HG03097 (cell line): ENCODE measurements at regions not wholly inside any gene's neighbourhood (a gene's known extent, or its start where the extent isn't known, plus 50 kb on each side); places are given as distances from the start of the nearest gene placed in this dataset.

Experiments used
- ATAC-seq: cut with Tn5 transposase; IDR thresholded peaks from one replicate; pipeline ENCODE4 v1.9.1; 2021; ENCODE audit not compliant: unreplicated experiment, low FRiP score

GRCh38 chr6:140960566-140960965 lies 1172.2 kb upstream of the GJE1 start:
- ATAC-seq: no peak

- no peak for ATAC-seq
Measured at GRCh38 chr6:140957386-140957785, 1175.3 kb upstream of the GJE1 start.

GRCh38 chr6:140956571-140957369 lies 1176.0 kb upstream of the GJE1 start:
- ATAC-seq: no peak

DNA sequence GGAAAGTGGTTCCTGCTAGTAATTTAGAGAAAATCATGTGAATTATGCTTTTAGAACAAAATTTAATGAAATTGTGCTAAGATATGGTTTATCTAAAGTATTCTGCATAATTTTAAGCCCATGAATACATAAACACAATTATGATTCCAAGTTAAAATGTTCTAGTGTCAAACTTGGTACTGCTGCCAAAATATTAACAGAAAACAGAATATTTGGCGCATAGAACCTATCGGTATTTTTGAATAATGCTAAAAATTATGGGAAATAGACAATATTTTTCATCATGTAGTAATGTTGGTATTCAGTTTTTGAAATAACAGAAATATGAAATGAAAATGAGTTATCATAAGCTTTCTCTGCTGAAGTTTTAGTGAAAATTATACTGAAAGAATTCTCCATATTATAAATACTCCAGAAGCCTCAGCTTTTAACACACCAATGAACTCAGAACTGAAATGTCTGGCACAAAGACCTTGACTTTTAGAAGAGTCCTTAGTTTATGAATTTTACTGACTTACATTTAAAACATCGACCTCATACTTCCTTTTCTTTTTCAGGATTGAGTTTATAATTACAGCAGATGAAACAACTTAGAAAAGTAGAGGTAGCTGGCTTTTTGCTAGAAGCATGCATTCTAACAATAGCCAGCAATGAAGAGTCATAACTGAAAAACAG lies 1192.3 kb upstream of the GJE1 start:
- ATAC-seq: no peak

DNA sequence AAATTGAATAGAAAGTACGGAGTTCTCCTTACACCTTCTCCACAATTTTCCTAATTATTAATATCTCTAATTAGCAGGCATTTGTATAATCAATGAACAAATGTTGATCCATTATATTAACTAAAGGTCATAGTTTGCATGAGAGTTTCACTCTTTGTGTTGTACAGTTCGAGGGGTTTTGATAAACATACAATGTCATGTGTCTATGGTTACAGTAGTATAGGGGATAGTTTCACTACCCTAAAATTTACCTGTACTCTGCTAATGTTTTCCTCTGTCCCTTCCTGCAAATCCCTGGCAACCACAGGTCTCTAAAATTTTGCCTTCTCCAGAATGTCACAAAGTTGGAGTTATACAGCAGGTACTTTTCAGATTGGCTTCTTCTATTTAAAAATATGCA lies 1199.8 kb upstream of the GJE1 start:
- no peak for ATAC-seq

- no peak for ATAC-seq
Measured at GRCh38 chr6:140931581-140931980, 1201.1 kb upstream of the GJE1 start.

GRCh38 chr6:140929121-140929520 lies 1203.6 kb upstream of the GJE1 start:
- ATAC-seq: no peak

DNA sequence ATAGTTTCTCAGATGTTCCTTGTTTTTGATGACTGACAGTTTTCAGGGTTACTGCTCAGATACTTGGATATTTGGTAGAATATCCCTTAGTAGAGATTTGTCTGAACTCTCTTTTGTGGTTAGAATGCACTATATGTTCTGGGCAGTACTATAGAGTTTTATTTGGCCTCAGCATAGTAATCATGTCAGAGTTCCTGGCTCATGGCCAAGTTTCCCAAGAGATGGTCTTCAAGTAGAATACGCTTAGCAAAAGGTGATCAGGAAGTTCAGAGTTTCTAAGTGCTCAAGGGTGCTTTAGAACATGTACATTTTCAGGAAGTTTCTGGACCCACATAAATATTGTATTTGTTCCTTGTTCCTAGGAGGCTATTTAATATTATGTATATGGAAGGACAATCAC lies 1209.7 kb upstream of the GJE1 start:
- no peak for ATAC-seq

DNA sequence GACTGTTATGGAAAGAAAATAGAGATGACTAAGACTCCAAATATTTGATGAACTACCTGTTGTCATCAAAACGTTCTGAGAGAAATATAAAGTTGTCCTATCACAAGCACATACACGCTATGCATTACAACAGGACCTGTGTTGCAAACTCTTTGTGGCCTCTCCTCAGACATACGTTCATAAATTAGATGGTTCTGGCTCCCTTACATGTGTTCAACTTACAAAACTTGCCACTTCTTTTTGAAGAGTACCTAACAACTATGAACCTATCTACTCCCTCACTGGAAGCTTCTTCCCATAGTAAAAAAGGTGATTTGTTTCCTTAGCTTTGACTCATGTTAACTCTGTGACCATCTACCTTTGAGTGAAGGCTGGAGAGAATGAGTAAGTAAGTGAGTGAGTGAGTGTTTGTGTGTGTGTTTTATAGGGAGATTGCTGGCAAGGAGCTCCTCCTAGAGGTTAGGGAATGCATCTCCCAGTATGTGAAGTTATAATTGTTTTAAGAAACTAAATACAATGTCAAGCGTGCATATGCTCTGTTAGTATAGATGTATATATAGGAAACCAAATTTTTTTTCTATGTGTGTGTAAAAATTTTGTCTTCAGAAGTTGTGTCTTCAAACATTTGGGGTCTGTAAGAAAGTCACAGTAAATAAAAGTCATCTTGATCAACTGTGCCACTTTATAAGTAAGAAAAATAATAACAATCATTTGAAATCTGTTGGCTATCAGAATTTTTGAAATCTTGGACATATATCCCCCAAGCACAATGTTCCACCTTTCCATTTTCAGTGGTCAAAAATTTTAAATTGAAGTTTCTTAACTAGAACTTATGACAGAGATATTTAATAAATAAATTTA lies 1211.1 kb upstream of the GJE1 start:
- no peak for ATAC-seq

DNA sequence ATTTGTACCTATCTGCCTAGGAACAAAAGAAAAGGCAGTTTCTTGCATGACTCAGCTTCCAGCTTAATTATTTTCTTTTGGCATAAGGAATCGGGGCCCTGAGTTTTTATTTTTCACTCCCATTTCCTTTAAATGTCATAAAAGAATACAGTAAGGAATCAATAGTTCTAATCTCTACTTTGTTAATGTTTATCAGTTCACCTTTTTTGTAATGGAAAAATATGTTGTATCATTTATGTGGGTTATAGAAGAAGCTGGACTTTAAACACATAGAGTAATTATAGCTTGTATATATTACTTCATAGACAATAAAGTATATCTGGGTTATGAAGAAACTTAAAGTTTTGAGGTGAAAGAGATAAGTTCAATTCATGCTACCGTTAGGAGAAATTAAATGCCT lies 1214.8 kb upstream of the GJE1 start:
- no peak for ATAC-seq

DNA sequence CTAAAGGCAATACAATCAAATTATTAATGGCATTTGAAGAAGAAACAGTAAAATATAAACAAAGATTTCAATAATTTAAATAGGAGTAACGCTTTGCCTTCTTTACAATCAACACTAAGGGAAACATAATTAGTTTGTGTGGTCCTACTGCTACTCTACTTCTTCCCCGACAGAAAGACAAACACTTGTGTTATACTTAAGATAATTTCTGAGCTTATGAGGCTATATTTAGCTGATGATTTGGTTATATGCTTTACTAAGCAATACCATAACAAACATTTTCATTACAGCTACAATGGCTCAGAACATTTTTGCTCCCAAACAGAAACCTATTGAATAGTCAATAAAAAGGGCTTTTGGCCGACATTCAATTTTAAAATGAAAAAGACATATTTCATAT lies 1217.2 kb upstream of the GJE1 start:
- ATAC-seq: no peak

DNA sequence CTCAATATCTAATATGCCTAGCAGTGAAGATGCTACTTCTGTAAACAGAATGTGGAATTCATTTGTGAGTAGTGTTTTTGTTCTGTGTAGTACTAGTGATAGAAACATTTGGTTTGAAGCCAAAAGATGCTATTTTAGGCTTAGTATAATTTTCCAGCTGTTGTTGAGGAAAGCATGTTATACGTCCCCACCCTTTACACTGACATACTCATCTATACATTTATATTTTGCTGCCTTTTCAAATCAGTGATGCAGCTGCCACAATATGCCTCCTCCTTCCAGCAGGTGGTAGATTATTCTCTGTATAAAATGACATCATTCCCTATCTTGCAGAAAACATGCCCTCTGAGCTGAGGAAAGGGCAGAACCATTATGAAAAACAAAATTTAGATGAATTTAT lies 1217.6 kb upstream of the GJE1 start:
- ATAC-seq: no peak

DNA sequence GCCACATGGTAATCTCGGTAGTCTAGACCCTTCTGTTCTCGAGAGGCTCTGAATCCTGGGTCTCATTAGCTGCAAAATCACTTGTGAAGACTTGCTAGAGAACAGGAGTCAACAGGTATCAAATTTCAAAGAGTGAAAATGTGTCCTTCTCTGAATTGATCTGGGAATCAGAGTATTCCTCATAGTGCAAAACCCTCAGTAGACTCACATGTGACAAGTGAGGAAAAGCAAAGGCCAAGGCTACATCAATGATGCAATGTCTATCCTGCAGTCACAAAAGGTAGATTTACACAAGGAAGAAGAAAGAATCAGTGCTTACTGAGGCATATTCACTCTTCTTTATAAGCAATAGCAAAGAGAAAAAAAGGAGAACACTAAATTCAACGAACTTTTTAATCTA lies 1220.0 kb upstream of the GJE1 start:
- ATAC-seq: no peak

- no peak for ATAC-seq
Measured at GRCh38 chr6:140909625-140910024, 1223.1 kb upstream of the GJE1 start.

DNA sequence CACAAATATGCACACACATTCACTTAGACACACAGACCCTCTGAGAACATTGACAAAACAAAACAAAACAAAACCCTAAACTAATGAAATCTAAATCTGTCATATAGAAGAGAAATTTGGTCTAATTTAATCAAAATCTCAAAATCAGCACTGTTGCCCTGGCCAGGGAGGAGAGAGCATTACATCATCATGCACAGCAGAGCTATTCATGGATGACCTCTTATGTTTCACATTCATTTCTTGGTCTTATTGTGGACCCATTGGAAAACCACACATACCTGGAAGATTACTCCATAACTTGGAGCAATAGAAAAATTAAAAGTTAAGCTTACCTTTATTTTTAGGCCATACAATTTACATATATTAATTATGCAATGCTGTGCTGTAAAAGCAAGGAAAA lies 1223.6 kb upstream of the GJE1 start:
- no peak for ATAC-seq

- ATAC-seq: no peak
Measured at GRCh38 chr6:140908505-140908904, 1224.2 kb upstream of the GJE1 start.

- no peak for ATAC-seq
Measured at GRCh38 chr6:140907235-140907634, 1225.5 kb upstream of the GJE1 start.

DNA sequence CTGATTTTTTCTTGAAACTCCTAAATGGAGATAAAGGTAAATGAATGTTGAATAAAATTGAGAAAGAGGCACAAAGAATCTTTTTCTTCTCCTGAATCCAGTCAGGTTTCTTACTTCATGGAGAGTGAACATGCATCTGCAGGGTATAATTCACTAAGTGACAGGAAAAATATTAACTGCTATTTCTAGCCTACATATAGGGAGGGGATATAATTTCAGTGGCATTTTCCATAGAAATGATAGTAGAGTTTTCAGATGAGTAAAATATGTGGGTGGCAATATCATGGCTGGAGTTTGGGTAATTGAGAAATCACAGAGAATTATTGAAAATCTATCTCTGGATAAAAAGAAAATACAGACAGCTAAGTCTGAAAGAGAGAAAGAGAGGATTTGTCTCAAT lies 1227.0 kb upstream of the GJE1 start:
- ATAC-seq: no peak

DNA sequence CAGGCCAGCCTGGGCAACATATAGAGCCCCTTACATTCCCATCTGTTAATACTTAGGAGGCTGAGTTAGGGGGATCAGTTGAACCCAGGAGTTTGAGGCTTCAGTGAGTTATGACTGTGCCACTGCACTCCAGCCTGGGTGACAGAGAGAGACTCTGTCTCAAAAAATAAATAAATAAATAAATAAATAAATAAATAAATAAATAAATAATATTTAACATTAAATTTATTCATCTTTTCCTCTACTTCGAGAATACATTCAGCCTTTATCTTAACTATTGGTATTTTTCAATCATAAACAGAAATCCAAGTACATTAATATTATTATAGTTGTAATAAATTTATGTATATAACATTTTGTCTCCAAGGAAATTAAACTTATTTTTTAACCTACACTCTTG lies 1227.7 kb upstream of the GJE1 start:
- ATAC-seq: no peak

GRCh38 chr6:140897804-140898573 lies 1234.7 kb upstream of the GJE1 start:
- no peak for ATAC-seq

DNA sequence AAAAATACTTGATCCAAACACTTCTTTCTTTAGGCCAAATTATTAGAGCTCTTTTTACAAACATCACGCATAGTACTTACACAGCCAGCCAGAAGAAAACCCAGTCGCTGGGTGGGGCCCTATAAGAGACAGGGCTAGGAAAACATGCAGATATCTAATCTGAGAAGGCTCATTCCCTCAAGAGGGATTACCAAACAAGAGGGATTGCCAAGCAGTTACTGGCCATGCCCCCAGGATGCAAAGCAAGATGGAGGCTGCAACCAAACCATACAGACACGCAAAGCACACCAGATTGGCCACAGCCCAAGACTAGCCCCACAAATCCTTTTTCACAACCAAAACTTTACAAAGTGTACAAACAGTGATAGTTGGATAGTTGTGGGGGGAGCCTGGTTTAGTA lies 1235.4 kb upstream of the GJE1 start:
- no peak for ATAC-seq
